Neuron (in vitro differentiated cells): ENCODE measurements at regions not wholly inside any gene's neighbourhood (a gene's known extent, or its start where the extent isn't known, plus 50 kb on each side); places are given as distances from the start of the nearest gene placed in this dataset.
"Not testable (repeated sequence)": the region's sequence is repeated elsewhere in the genome, so short reads cannot be mapped to it uniquely, and the experiment has no call there.

Experiments
- H2AFZ ChIP-seq: one replicate; pipeline ENCODE4 v1.6.1; 2013; ENCODE audit warnings: low read depth, mild to moderate bottlenecking, inconsistent platforms, low read length, moderate library complexity
- H3K27me3 ChIP-seq: one replicate; pipeline ENCODE4 v1.6.1; 2013; ENCODE audit warnings: low read length; ENCODE audit not compliant: insufficient read depth
- H3K36me3 ChIP-seq: one replicate; pipeline ENCODE4 v1.6.1; 2013; ENCODE audit warnings: low read length; ENCODE audit not compliant: insufficient read depth
- H3K4me1 ChIP-seq: one replicate; pipeline ENCODE4 v1.6.1; 2013; ENCODE audit warnings: low read length; ENCODE audit not compliant: insufficient read depth
- H3K4me3 ChIP-seq: 2 replicates; pipeline ENCODE4 v1.5.1; 2013; ENCODE audit warnings: mild to moderate bottlenecking, low read length, moderate library complexity
- H3K9me3 ChIP-seq: one replicate; pipeline ENCODE4 v1.6.1; 2013; ENCODE audit warnings: low read length

DNA sequence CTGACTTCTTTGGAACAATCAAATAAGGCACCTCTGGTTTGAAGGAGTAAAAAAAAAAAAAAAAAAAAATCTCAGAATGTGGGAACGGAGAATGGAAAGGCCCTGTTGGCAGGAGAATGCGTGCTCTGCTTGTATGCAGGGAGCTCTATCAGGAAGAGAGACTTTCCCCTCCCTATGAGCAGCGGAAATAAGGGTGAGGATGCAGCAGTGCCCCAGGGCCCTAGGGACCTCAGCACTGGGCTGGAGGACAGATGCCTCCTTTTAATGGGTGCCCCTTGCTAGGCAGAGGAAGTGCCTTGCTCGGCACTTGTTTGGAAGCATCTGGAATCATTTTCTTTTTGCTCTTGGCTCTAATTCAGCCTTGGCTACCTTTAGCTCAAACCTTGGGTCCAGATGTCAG lies 283.4 kb upstream of the NBPF12 start:
- H3K4me3 ChIP-seq, H3K4me1 ChIP-seq, H3K27me3 ChIP-seq, H3K9me3 ChIP-seq, H3K36me3 ChIP-seq, H2AFZ ChIP-seq: not testable (repeated sequence)

DNA sequence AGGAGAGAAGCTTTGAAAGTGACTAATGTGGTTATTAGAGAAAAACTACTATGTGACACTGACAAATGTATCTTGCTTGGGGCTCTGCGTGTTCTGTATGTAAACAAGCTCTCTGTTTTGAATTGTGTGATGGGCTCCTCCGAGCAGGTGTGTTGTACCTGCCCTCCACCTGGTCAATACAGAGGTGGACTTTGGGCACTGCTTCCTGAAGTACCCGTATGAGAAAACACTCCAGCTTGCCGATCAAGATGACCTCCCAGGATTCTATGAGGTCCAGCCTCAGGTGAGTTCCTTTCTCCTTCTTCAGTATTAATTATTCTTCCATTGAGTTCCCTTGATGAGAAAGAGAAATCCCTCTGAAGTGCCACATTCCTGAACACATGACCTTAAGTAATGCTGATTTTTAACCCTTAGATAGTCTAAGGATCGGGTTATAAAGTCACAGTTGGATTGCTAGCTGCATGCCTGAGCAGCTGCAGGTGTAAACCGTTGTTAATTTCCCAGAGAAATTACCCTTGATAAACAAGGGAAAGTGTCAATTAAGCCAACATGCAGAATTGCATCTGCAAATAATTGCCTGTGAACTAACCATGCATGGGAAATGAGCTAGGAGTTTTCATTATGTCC lies 292.0 kb upstream of the NBPF12 start:
- H2AFZ ChIP-seq, H3K9me3 ChIP-seq, H3K4me3 ChIP-seq, H3K4me1 ChIP-seq, H3K27me3 ChIP-seq, H3K36me3 ChIP-seq: not testable (repeated sequence)

DNA sequence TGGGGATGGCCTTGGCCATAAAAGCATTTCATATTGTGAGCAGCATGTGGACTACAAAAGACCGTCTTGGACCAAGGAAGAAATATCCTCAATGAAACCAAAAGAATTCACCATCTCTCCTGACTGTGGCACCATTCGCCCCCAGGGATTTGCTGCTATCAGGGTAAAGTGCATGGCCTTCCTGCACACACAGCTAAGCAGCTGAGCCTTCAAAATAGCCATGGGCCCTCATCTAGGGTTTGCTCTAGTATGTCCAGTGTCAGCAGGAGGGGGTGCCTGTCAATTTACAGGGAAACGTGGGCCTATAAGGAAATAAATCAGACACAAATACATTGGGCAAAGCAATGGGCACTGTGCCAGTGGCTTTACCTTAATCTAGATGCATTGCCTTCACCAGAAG lies 296.6 kb upstream of the NBPF12 start:
- H3K27me3 ChIP-seq, H3K9me3 ChIP-seq, H2AFZ ChIP-seq, H3K4me3 ChIP-seq, H3K36me3 ChIP-seq, H3K4me1 ChIP-seq: not testable (repeated sequence)

- H3K4me1 ChIP-seq, H3K27me3 ChIP-seq, H3K36me3 ChIP-seq, H2AFZ ChIP-seq, H3K9me3 ChIP-seq, H3K4me3 ChIP-seq: not testable (repeated sequence)
These were observed 297.5 kb upstream of the NBPF12 start for GRCh38 chr1:146640671-146641070.

GRCh38 chr1:146630302-146630701 lies 307.8 kb upstream of the NBPF12 start:
- not testable (repeated sequence) for H3K4me3 ChIP-seq, H3K36me3 ChIP-seq, H3K27me3 ChIP-seq, H2AFZ ChIP-seq, H3K9me3 ChIP-seq, H3K4me1 ChIP-seq

DNA sequence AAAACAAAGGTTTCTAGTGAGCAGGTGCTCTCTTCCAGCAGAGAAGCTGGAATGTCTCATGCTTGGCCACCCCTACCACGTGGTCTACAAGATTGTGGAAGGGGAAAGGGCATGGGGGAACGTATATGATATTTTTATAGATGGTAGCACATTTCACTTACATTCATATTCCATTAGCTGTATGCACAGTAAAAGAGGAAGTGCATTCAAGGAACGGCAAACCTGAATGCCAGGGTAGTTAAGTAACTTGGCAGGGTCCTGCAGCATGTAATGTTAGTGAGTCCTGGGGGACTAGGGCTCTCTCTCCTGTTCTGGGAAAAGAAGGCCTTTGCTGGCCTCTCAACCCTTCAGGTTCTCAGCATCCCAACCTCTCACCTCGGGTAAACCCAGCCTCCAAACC lies 319.5 kb upstream of the NBPF12 start:
- H2AFZ ChIP-seq, H3K36me3 ChIP-seq, H3K9me3 ChIP-seq, H3K4me3 ChIP-seq, H3K4me1 ChIP-seq, H3K27me3 ChIP-seq: not testable (repeated sequence)

DNA sequence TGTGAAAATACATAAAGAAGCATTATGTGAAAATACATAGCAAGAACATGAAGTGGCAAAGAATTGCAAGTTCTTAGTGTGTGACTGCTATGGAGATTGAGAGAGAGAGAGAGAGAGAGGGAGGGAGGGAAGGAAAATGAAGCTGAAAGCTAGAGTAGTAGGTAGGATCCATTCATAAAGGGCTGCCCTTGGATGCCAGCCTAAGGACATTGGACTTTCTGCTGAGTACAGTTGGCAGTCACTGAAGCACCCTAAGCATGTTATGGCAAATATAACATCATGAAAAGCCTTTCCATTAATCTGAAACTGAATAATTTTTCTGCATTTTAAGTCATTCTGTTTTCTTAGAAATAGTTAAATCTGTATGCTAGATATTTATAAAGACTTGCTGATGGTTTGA lies 333.4 kb upstream of the NBPF12 start:
- not testable (repeated sequence) for H3K4me3 ChIP-seq, H2AFZ ChIP-seq, H3K4me1 ChIP-seq, H3K27me3 ChIP-seq, H3K9me3 ChIP-seq, H3K36me3 ChIP-seq

GRCh38 chr1:146600720-146601307 lies 337.3 kb upstream of the NBPF12 start:
- not testable (repeated sequence) for H3K9me3 ChIP-seq, H3K36me3 ChIP-seq, H2AFZ ChIP-seq, H3K27me3 ChIP-seq, H3K4me1 ChIP-seq, H3K4me3 ChIP-seq

- H3K36me3 ChIP-seq, H3K9me3 ChIP-seq, H3K4me3 ChIP-seq, H3K4me1 ChIP-seq, H2AFZ ChIP-seq, H3K27me3 ChIP-seq: not testable (repeated sequence)
These were observed 338.2 kb upstream of the NBPF12 start for GRCh38 chr1:146599906-146600305.

DNA sequence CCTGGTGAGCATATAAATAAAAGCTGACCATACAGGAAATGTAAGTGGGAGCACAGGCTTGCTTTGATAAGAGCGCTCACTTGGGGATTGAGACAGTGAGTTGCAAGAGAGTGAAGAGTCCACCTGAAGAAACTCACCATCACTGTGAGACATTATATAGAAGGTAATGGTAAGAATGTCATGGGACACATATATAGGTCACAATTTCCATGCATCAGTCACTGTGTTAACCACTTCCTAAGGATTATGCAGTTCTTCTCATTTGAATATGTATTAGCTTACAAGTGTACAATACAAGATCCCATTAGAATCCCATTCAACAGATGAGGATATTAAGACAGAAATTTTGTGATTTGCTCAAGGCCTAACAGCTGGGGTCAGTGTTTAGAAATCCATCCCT lies 352.4 kb upstream of the NOTCH2NLA start:
- H3K4me3 ChIP-seq, H3K9me3 ChIP-seq, H3K27me3 ChIP-seq, H3K4me1 ChIP-seq, H2AFZ ChIP-seq, H3K36me3 ChIP-seq: not testable (repeated sequence)

DNA sequence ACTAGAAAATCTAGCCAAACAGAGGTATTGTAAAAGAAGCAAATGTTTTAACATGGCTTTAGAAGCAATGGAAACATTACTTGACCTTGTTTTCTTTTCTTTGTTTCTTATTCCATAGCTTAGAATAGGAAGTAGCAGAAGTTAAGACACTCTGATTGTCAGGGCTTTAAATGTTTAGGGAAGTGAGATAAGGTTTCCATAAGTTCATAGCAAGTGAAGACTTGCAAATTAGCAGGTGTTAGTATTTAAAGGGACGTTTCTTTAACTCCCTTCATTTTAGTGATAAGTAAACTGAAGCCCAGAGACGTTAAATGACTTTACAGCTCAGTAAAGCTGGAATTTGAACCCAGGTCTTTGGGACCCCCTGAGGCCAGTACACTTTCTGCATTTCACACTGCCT lies 338.7 kb upstream of the NOTCH2NLA start:
- not testable (repeated sequence) for H3K9me3 ChIP-seq, H3K4me1 ChIP-seq, H3K27me3 ChIP-seq, H3K36me3 ChIP-seq, H2AFZ ChIP-seq, H3K4me3 ChIP-seq

DNA sequence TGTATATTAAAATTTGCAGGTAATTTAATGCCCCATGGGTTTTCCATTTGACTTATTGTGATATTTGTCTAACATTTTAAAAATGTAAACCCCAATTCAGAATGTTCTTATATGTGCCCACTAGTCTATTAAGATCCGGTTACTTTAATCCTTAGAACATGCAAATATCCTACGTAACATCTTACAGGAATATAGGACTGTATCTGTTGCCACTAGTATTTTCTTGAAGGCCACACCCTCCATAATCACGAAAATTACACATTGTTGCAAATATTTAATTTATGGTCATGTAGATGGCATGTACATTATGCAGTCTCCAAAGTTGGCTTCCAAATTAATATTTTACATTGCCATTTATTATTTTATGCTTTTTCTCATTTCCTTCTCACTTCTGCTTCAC lies 329.2 kb upstream of the NOTCH2NLA start:
- H3K27me3 ChIP-seq, H3K9me3 ChIP-seq, H3K36me3 ChIP-seq, H3K4me1 ChIP-seq, H3K4me3 ChIP-seq, H2AFZ ChIP-seq: not testable (repeated sequence)

DNA sequence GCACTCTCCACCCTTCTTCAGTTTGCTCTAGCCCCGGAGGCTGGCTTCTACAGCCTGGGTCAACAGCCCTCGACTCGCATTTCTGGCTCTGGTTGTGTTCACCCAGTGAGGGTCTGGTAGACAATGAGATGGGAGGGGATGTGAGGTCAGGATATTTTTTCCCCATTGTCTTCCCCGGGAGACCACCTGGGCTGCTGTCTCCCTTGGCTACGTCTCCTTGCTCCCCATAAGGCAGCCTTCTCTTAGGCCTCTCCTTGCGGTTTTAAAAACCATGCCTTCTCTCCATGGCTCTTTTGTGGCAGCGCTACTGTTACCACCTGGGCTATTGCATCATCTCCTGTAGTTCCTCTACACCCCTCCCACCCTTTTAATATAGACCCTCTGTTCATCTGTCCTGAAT lies 327.6 kb upstream of the NOTCH2NLA start:
- not testable (repeated sequence) for H2AFZ ChIP-seq, H3K4me1 ChIP-seq, H3K27me3 ChIP-seq, H3K9me3 ChIP-seq, H3K4me3 ChIP-seq, H3K36me3 ChIP-seq

DNA sequence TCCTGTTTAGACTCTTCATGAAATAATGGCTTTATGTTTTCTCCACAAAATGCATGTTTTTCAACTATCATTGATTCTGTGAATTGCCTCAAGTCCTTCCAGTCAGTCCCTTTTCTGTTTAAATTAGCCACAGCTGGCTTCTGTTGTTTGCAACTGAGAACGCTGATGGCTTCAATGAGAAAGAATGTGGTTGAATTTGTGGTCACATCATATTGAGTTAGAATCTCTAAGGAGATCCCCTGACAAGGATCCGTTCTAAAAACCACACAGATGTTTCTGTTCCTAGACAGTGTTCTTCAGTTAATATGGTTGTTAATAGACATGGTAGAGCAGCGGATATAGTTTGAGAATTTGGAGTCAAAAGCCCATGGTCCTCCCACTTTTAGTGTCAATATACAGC lies 323.6 kb upstream of the NOTCH2NLA start:
- not testable (repeated sequence) for H3K36me3 ChIP-seq, H2AFZ ChIP-seq, H3K27me3 ChIP-seq

More for the DNA sequence above, 323.6 kb upstream of the NOTCH2NLA start:
- H3K4me1 ChIP-seq, H3K4me3 ChIP-seq, H3K9me3 ChIP-seq: not testable (repeated sequence)
